Breast epithelium (tissue), 3 donors: ENCODE measurements at regions not wholly inside any gene's neighbourhood (a gene's known extent, or its start where the extent isn't known, plus 50 kb on each side); places are given as distances from the start of the nearest gene placed in this dataset.

Source experiments
- POLR2AphosphoS5 ChIP-seq, 3 donors: sonication (generic); formaldehyde crosslinking; IDR thresholded peaks; one replicate each; pipeline ENCODE4 v1.6.1; 2017; ENCODE audit warnings: antibody characterized with exemption in 3 of 3
- TF ChIP-seq, protein P1 (sequence below), 3 donors: fragments of 450-650 bp; IDR thresholded peaks; one replicate each; pipeline ENCODE4 v1.5.1; 2016 to 2017; ENCODE audit warnings: antibody characterized with exemption in 3 of 3, mild to moderate bottlenecking in 3 of 3, moderate library complexity in 3 of 3

DNA sequence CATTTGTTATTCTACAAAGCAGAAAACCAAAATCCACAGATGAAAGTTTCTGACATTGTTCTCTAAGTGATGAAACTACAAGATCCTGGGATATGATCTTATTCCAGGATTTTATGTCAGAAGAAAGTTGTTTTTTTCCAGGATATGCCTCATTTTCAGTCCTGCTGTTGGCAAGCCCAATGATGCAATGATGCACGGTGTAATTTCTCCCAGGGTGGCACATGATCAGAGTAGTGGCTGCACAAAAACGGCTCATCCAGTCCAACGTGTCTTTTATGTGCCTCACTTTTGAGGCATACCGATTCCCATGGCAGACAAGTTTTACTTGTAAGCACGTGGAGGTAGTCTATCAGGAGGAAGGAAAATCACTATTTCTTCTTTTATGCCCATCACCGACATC lies 302.3 kb upstream of the JAG1 start:
- TF ChIP-seq, protein P1, sequence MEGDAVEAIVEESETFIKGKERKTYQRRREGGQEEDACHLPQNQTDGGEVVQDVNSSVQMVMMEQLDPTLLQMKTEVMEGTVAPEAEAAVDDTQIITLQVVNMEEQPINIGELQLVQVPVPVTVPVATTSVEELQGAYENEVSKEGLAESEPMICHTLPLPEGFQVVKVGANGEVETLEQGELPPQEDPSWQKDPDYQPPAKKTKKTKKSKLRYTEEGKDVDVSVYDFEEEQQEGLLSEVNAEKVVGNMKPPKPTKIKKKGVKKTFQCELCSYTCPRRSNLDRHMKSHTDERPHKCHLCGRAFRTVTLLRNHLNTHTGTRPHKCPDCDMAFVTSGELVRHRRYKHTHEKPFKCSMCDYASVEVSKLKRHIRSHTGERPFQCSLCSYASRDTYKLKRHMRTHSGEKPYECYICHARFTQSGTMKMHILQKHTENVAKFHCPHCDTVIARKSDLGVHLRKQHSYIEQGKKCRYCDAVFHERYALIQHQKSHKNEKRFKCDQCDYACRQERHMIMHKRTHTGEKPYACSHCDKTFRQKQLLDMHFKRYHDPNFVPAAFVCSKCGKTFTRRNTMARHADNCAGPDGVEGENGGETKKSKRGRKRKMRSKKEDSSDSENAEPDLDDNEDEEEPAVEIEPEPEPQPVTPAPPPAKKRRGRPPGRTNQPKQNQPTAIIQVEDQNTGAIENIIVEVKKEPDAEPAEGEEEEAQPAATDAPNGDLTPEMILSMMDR (IDR thresholded peaks at IDR 0.05), result no peak
- TF ChIP-seq POLR2AphosphoS5 (IDR thresholded peaks at IDR 0.05), result no peak
